ENCODE measurements at regions not wholly inside any gene's neighbourhood (a gene's known extent, or its start where the extent isn't known, plus 50 kb on each side); places are given as distances from the start of the nearest gene placed in this dataset.

GRCh38 chr7:81003326-81003725 is 84.5 kb upstream of the SEMA3C start:
- TF ChIP-seq CTCF (IDR thresholded peaks at IDR 0.05; ENCODE audit: low read depth, low read length, missing input control) (no peak), REST (IDR thresholded peaks at IDR 0.05) (no peak), SP1 (IDR thresholded peaks at IDR 0.05) (no peak), MAX (IDR thresholded peaks at IDR 0.05) (no peak), ATF3 (IDR thresholded peaks at IDR 0.05) (no peak), YY1 (IDR thresholded peaks at IDR 0.05) (no peak), RAD21 (IDR thresholded peaks at IDR 0.05) (no peak), FOXA1 (IDR thresholded peaks at IDR 0.05) (no peak), TAF1 (conservative IDR thresholded peaks at IDR 0.05) (no peak), RXRA (IDR thresholded peaks at IDR 0.05) (no peak), EGR1 (IDR thresholded peaks at IDR 0.05; ENCODE audit: low read depth in 2 of 2) (no peak), GABPA (IDR thresholded peaks at IDR 0.05 in 1 of 2, conservative IDR thresholded peaks at IDR 0.05 in 1 of 2) (no peak), HNF4G (IDR thresholded peaks at IDR 0.05) (no peak), JUND (IDR thresholded peaks at IDR 0.05) (no peak)
